Thymus (tissue), 11 donors: ENCODE measurements at regions not wholly inside any gene's neighbourhood (a gene's known extent, or its start where the extent isn't known, plus 50 kb on each side); places are given as distances from the start of the nearest gene placed in this dataset.
A peak's percentile ranks its signal among the peaks of the same experiment; 100 is the strongest.

ENCODE experiments used
- DNase-seq, 9 donors: peaks; one replicate each; pipeline ENCODE4 v3.0.0-alpha.2; 2013; ENCODE audit warnings: low spot score in 9 of 9, low read depth in 6 of 9, missing footprints in 1 of 9
- H3K27ac ChIP-seq, 2 donors: one replicate each; pipeline ENCODE4 v1.5.1; 2013; ENCODE audit warnings: control low read depth in 1 of 2, low read depth in 1 of 2, low read length in 1 of 2, mild to moderate bottlenecking in 1 of 2, moderate library complexity in 1 of 2
- H3K27me3 ChIP-seq, 2 donors: one replicate each; pipeline ENCODE4 v1.5.1; 2013; ENCODE audit warnings: low read length in 1 of 2; ENCODE audit not compliant: control insufficient read depth in 2 of 2, insufficient read depth in 1 of 2
- H3K36me3 ChIP-seq, 2 donors: one replicate each; pipeline ENCODE4 v1.5.1; 2013; ENCODE audit warnings: low read length in 1 of 2, mild to moderate bottlenecking in 1 of 2, moderate library complexity in 1 of 2; ENCODE audit not compliant: control insufficient read depth in 2 of 2, insufficient read depth in 2 of 2
- H3K4me1 ChIP-seq, 2 donors: one replicate each; pipeline ENCODE4 v1.5.1; 2013; ENCODE audit warnings: low read length in 2 of 2; ENCODE audit not compliant: control insufficient read depth in 2 of 2, insufficient read depth in 2 of 2
- H3K4me3 ChIP-seq, 2 donors: one replicate each; pipeline ENCODE4 v1.5.1; 2013; ENCODE audit warnings: low read length in 2 of 2, control low read depth in 1 of 2, mild to moderate bottlenecking in 1 of 2
- H3K9me3 ChIP-seq, 2 donors: one replicate each; pipeline ENCODE4 v1.5.1; 2013; ENCODE audit warnings: low read length in 1 of 2, mild to moderate bottlenecking in 1 of 2; ENCODE audit not compliant: control insufficient read depth in 2 of 2, insufficient read depth in 1 of 2
- WGBS: extraction: QIAGEN DNeasy Blood & Tissue Kit; methylation state at CpG from one replicate; pipeline ENCODE4 v1.1.7; 2013; 5-methylcytosine and 5-hydroxymethylcytosine counted together
- donor health status: healthy.

DNA sequence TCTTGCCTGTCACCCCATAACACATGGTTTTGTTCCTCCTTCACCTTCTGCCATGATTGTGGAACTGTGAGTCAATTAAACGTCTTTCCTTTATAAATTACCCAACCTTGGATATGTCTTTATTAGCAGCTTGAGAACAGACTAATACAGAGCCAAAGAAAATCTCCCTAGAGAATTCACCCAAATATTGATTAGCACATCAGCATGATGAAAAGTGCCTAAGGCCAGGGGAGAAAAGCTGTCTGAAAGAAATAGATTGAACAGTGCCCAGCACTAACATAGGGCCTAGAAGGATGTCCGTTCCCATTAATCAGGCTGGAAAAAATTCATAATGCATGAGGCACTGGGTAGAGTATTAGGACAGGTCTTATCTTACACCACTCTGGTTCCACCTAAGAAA, 111.9 kb upstream of the CALN1 start:
- no peak for DNase-seq
- WGBS: 93% methylated on average over 2 of the region's 2 CpGs
- Histone ChIP-seq H3K36me3 (no peaks in the 10 kb centered on the region), H3K4me3 (no peak overlapping the region), H3K27ac (no peak overlapping the region), H3K4me1 (no peaks in the 10 kb centered on the region), H3K9me3 (no peaks in the 10 kb centered on the region), H3K27me3 (no peaks in the 10 kb centered on the region)

DNA sequence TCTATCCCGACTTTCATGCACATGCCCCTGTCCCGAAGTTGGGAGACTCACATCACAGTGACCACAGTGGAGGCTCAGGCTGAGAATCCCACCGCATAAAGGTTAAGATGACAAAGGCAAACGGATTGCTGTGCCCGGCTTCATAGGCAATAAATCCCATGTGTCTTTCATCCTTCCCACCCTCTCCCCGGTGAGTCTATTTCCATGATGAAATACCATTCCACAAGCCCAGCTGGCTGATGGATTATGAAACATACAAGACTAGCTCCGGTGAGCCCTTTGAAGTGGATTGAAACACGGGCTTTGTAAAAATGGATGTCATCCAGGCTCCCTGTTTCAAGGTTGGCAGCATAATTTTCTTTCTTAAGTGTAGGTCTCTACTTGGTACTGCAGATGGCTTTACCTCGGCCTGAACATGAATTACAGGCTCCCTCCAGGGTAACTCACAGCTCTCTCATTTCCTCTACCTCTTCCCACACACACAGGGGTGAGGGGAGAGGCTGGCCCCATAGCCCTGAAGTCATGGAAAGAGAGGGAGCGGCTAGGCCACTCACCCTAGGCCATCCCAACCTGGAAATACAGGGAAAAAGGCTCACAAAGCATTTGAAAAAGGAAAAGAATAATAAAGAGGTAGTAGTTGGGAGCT, 92.0 kb upstream of the CALN1 start:
- H3K9me3 ChIP-seq: no peaks in the 10 kb centered on the region
- WGBS: 93% methylated on average over 10 of the region's 10 CpGs
- H3K4me1 ChIP-seq: no peaks in the 10 kb centered on the region
- DNase-seq: no peak
- H3K4me3 ChIP-seq: no peak overlapping the region
- no peak overlapping the region for H3K27ac ChIP-seq
- no peaks in the 10 kb centered on the region for H3K27me3 ChIP-seq
- H3K36me3 ChIP-seq: no peaks in the 10 kb centered on the region

- no peak for DNase-seq
- WGBS: 82% methylated on average over 8 of the region's 8 CpGs
- Histone ChIP-seq H3K36me3 (no peaks in the 10 kb centered on the region), H3K4me3 (no peak overlapping the region), H3K27me3 (no peaks in the 10 kb centered on the region), H3K27ac (no peak overlapping the region), H3K9me3 (no peaks in the 10 kb centered on the region), H3K4me1 (no peaks in the 10 kb centered on the region)
Measured at GRCh38 chr7:72503644-72504043, 91.5 kb upstream of the CALN1 start.

- Histone ChIP-seq H3K9me3 (no peaks in the 10 kb centered on the region), H3K27ac (no peak overlapping the region), H3K36me3 (no peaks in the 10 kb centered on the region), H3K4me1 (peaks cover 2% of the 10 kb centered on the region in 2 donors), H3K27me3 (no peaks in the 10 kb centered on the region), H3K4me3 (no peak overlapping the region)
- no peak for DNase-seq
- WGBS: 93% methylated on average over 2 of the region's 2 CpGs
Measured at GRCh38 chr7:72494807-72495206, 82.7 kb upstream of the CALN1 start.

DNA sequence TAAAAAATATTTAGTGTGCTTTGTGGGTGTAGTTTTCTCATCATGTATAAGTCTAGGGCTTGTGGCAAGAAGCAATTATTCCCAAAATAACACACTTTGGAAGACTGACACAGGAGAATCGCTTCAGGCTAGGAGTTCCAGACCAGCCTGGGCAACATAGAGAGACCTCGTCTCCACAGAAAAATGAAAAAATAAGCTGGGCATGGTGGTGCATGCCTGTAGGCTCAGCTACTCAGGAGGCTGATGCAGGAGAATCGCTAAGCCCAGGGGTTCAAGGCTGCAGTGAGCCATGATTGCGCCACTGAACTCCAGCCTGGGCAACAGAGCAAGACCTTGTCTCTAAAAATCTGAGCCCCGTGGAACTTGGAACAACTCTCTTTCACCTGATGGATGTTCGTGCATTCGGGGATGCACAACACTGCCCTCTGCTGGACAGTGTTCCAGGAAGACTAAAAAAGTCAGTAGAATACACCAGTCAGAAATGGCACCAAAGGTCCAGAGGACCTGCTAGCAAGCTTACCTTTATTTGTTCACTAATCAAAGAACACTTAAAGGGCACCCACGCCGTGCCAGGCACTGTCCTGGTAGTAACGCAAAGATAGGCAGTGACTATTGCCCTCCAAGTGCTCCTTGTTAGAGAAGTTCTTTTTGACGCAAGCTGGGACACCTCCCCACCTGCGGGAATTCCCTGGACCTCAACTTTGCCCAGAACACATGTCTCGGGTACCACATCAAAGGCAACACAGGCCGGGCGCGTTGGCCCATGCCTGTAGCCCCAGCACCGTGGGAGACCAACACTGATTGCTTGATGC, 81.9 kb upstream of the CALN1 start:
- Histone ChIP-seq H3K27ac (no peak overlapping the region), H3K36me3 (no peaks in the 10 kb centered on the region), H3K4me1 (peaks cover 2% of the 10 kb centered on the region in 2 donors), H3K4me3 (no peak overlapping the region), H3K27me3 (no peaks in the 10 kb centered on the region), H3K9me3 (no peaks in the 10 kb centered on the region)
- whole genome bisulfite sequencing: 55% methylated on average over 17 of the region's 17 CpGs
- DNase-seq: peak; percentile 55 to 93 (median 87)

- no peaks in the 10 kb centered on the region for H3K9me3 ChIP-seq
- WGBS: 96% methylated on average over 12 of the region's 12 CpGs
- H3K36me3 ChIP-seq: no peaks in the 10 kb centered on the region
Measured at GRCh38 chr7:72492461-72493065, 80.4 kb upstream of the CALN1 start.

DNA sequence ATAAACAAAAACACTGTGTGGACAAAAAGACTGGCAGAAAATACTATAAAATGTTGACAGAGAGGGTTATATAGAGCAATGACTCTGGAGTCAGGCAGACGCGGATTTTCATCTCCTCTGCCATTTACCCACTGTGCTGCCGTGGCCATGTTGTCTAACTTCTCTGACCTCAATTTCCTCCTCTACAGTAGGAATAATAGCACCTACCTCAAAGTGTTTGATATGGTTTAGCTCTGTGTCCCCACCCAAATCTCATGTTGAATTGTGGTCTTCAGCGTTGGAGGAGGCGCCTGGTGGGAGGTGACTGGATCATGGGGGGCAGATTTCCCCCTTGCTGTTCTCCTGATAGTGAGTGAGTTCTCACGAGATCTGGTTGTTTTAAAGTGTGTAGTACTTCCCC, 78.2 kb upstream of the CALN1 start:
- H3K9me3 ChIP-seq: no peaks in the 10 kb centered on the region
- no peak overlapping the region for H3K27ac ChIP-seq
- H3K27me3 ChIP-seq: no peaks in the 10 kb centered on the region
- DNase-seq: no peak
- WGBS: 95% methylated on average over 6 of the region's 6 CpGs
- peaks cover 2% of the 10 kb centered on the region in 2 donors for H3K4me1 ChIP-seq
- H3K36me3 ChIP-seq: no peaks in the 10 kb centered on the region
- no peak overlapping the region for H3K4me3 ChIP-seq

More at GRCh38 chr7:72492461-72493065, 80.4 kb upstream of the CALN1 start:
- Histone ChIP-seq H3K4me1 (peaks cover 2% of the 10 kb centered on the region in 2 donors), H3K4me3 (no peak overlapping the region), H3K27me3 (no peaks in the 10 kb centered on the region), H3K27ac (no peak overlapping the region)
- DNase-seq: no peak

GRCh38 chr7:72481934-72482333, 69.8 kb upstream of the CALN1 start:
- no peak for DNase-seq
- 94% methylated on average over 1 of the region's 1 CpG for WGBS
- H3K27me3 ChIP-seq: no peaks in the 10 kb centered on the region

DNA sequence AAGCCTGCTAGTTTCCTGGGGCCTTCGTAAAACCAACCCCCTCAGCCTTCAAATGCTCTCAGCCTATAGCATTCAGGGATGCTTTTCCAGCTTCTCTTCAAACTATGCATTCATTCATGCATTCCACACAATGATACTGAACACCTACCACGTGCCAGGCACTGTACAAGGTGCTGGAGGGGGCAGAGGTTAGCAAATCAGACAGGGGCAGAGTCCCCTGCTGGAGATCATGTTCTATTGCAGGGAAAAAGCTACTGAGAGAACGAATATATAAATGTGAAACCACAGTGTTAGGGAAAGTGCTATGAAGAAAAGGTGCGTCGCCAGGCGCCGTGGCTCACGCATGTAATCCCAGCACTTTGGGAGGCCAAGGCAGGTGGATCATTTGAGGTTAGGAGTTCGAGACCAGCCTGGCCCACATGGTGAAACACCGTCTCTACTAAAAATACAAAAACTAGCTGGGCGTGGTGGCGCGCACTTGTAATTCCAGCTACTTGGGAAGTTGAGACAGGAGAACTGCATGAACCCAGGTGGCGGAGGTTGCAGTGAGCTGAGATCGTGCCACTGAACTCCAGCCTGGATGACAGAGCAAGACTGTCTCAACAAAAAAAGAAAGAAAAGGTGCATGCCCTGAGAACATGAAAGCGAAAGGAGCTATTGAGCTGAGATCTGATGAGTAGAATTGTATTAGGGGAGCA, 64.6 kb upstream of the CALN1 start:
- DNase-seq: no peak
- 97% methylated on average over 16 of the region's 16 CpGs for WGBS
- H3K27me3 ChIP-seq: no peaks in the 10 kb centered on the region
- no peak overlapping the region for H3K4me3 ChIP-seq
- H3K36me3 ChIP-seq: no peaks in the 10 kb centered on the region
- H3K4me1 ChIP-seq: no peaks in the 10 kb centered on the region
- peaks cover 0 to 6% of the 10 kb centered on the region in 2 donors for H3K9me3 ChIP-seq
- H3K27ac ChIP-seq: no peak overlapping the region

More at GRCh38 chr7:72481934-72482333, 69.8 kb upstream of the CALN1 start:
- H3K4me3 ChIP-seq: no peak overlapping the region
- no peaks in the 10 kb centered on the region for H3K4me1 ChIP-seq
- no peak overlapping the region for H3K27ac ChIP-seq
- no peaks in the 10 kb centered on the region for H3K36me3 ChIP-seq
- H3K9me3 ChIP-seq: peaks cover 0 to 1% of the 10 kb centered on the region in 2 donors
